ENCODE measurements at regions not wholly inside any gene's neighbourhood (a gene's known extent, or its start where the extent isn't known, plus 50 kb on each side); places are given as distances from the start of the nearest gene placed in this dataset.
"Not testable (repeated sequence)": the region's sequence is repeated elsewhere in the genome, so short reads cannot be mapped to it uniquely, and the experiment has no call there.

DNA sequence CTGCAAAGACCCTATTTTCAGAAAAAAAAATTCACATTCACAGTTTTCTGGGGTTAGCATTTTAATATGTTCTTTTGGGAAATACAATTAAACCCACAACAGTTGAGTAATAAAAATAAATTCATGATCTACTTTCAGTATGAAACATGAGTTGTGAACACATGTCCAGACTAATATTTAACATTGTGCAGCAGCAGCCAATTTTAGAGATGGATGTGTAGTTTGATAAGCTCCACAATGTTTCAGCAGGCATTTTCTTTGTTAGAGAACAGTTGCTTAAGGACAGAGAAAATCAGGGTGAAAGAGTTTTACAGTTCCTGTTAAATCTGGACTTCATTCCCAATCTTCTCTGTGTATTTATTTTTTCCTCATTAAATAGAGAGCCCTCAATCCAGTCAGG, 519.5 kb downstream of the PIK3C3 start:
- DNase-seq (ENCODE audit: low read depth in 2 of 2): no peak

DNA sequence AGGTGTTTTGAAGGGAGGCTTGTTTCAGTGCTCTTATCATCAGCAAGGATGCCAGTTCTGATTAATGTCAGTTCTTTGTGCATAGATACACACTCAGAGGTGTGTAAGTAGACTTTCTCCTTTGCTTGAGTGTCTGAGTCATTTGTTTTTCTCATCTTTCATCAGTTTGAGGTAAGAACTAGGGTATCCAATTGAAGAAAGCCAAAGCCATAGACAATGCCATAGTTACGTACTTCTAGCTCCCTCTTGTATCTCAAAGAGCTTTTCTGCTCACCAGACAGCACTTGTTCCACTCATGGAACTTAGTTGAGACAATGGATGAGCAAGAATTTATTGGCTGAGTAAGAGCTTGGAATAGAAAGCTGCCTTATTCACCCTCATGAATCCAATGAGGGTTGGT, 520.1 kb downstream of the PIK3C3 start:
- DNase-seq (ENCODE audit: low read depth in 2 of 2): no peak

DNA sequence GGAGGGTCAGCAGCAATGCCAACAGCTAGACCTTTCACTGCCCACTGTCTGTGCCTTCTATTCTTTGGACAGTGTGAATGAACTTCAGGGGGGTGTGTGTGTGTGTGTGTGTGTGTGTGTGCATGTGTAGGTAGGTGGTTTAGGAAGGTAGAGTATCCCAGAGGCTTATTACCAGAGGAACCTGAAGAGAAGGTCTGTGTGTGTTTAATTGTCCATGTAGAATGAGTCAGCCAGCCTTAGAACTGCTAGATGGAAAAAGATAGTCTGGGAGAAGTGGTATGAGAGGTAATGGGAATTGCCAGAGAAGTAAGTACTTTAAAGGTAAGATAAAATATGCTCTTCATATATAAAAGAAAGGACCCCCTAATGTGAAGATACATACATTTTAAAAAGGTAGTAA, 522.2 kb downstream of the PIK3C3 start:
- DNase-seq (ENCODE audit: low read depth in 2 of 2): no peak

DNA sequence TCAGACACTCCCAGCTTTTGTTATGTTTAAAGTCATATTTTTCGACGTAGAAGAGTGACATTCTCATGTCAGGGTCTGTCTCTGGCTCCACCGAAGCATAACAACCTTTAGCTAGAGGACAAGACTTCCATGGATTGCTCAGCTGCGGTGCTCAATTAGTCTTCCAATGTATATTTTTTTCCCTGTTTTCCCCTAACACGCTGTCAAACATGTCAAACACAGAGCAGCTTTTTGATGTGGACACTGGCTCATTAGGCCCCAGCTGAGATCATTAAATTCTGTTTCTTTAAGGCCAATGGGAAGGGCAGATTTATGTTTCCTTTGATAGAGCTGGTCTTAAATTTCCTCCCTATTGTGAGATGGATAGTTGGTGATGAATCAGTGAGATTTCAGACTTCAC, 525.4 kb downstream of the PIK3C3 start:
- no peak for DNase-seq (ENCODE audit: low read depth in 2 of 2)

DNA sequence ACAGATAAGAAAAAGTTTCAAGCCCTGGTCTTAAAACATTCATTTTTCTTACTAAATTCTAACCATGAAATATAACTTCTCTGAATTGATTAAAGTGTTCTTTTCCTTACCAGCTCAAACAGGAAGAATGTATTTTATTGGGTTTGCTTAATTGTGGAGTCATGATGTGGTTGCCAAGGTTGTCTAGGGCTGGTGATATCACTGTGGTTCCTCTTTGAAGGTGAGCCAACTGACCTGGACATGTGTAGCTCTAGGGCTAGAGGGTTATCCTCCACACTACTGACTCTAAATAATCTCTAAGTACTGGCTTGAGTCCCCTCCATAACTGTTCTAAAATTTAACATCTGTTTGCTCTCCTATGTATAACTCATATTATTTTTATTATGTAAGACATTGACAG, 529.6 kb downstream of the PIK3C3 start:
- no peak for DNase-seq (ENCODE audit: low read depth in 2 of 2)

DNA sequence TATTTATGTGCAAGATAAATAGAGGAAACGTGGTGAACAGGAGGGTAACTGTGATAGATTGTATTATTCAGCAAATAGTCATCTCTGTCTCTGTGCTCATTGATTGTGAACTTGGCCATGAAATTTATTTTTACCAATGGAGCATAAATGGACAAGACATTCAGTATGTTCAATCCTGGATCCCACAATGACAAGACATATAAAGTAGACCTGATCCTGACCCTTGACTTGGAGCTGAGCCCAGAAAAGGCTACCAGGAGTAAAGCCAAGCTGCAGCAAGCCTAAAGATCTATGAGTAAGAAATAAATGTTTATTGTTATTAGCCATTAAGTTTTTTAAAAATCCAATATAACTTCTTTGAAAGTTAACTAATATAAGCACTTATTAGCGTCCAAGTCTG, 531.2 kb downstream of the PIK3C3 start:
- DNase-seq (ENCODE audit: low read depth in 2 of 2): no peak

DNA sequence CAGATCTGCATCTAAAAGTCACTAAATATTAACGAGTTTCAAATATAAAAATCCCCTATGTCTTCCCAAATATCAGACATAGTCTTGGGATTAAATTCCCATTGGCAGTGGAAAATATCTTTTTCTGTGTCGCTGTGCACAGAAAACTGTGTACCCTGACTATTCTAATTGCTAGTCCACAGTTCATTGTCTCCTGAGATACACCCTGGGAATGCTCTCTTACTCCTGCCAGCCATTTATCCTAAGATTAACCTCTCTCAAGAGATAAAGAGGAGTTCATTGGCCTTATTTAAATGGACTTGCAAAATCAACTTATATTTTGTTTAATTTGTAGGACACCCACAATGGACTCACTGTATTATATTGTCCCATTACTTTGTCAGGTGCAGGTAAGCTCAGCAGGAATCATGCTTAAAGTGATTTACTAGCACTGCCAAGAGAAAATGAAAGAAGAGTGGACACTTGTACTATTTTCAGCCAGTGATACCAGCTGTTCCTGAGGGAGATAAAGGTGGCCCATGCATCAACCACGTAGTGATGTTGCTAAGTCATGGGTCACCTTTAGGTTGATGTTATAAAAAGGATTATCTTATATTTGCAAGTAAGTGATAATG, 553.8 kb downstream of the PIK3C3 start:
- DNase-seq (ENCODE audit: low read depth in 2 of 2): no peak

DNA sequence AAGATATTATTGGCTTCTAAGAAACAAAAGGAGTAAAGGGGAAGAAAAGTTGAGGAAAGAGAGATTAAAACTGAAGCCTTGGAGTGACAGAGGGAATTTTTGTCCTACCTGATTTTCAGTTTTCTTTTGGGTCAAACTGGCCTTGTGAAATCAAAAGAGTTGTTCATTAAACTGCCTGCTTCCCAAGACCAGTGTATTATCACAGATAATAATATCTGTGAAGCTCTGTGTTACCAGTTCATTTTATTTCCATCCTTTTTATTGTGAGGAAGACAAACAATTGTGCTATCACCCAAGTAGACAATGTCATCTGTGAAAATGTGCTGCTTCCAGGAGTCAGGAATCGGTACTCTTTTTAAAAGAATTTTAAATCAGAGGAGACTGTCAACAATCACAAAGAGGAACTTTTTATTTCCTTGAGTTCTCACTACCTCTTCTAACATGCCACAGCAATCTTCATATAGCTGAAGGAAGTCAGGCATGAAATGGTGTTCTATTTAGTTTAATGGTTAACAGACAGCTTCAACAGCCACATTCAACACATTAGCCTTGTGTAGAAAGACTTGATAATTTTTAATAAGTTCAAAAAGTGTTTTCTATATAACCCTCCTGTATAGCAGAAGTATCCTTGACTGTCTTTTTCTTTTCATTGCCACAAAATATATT, 554.8 kb downstream of the PIK3C3 start:
- no peak for DNase-seq (ENCODE audit: low read depth in 2 of 2)

DNA sequence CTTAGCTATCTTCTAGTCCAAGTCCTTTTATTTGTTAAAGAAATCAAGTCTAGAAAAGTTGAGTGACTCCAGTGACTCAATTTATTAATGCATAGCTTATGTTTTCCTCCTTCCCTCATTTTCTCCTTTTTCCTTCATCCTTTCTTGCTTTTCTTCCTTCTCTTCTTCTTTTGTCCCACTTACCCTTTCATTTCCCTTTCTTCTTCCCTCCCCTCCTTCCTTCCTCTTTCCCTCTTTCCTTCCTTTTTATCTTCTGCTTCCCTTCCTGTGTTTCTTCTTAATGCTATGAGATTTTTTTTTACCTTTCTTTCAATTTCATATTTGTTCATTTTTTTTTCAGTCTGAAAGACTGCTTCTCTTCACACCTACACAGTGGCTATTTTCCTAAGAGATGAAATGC, 555.5 kb downstream of the PIK3C3 start:
- DNase-seq (ENCODE audit: low read depth in 2 of 2): no peak

DNA sequence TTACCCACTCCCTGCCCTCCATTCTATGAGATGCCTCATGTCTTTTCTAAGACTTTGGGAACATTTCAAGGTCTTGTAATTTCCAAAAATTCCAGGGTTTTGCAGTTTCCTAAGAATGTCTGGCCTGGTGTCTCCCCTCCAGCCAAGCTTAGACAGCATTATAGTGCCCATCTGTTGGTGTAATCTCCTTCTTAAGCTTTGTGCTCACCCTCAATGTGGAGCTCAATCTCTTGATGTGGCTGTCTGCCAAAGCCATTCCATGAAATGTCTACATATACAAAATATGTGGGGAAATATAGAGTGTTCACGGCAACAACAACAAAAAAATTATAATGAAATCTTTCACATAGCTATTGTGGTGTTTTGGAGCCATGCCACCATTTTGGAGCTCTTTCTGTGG, 558.4 kb downstream of the PIK3C3 start:
- no peak for DNase-seq (ENCODE audit: low read depth in 2 of 2)

DNA sequence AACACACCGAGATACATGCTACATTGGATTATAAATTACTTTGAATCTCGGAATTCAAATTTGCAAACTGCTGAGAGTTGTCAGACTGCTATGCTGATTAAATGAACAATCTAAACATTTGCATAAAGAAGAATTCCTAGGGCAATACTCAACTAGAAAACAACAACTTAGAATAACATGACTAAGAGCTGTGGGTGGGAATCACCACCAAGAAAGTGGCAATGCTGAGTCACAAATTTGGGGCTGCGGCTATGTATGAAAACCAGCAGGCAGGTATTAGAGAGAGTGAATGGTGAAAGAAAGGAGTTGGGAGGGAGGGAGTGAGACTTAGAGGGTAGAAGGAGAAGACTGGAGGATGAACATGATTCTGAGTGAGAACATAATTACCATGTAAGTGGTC, 559.5 kb downstream of the PIK3C3 start:
- DNase-seq (ENCODE audit: low read depth in 2 of 2): no peak

DNA sequence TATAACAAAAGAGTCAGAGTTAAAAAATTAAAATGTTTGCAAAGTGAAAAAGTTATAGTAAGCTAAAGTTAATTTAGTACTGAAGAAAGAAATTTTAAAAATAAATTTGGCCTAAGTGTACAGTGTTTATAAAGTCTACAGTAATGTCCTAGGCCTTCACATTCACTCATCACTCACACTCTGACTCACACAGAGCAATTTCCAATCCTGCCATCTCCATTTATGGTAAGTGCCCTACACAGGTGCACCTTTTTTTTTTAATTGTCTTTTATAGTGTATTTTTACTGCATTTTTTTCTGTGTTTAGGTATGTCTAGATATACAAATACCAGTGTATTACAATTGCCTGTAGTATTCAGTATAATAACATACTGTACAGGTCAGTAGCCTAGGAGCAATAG, 562.9 kb downstream of the PIK3C3 start:
- DNase-seq (ENCODE audit: low read depth in 2 of 2): no peak

DNA sequence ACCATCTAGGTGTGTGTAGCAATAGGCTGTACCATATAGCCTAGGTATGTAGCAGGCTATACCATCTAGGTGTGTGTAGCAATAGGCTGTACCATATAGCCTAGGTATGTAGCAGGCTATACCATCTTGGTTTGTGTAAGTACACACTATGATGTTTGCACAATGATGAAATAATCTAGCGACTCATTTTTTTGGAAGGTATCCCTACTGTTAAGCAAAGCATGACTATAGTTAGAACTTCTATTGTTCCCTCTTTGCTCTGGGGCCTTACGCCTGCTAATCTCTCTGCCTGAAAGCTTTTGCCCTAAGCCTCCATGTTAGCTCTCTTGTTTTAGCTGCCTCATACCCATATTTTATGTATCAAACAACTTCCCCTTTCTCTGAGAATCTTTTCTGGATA, 563.3 kb downstream of the PIK3C3 start:
- not testable (repeated sequence) for DNase-seq (ENCODE audit: low read depth in 2 of 2)

DNA sequence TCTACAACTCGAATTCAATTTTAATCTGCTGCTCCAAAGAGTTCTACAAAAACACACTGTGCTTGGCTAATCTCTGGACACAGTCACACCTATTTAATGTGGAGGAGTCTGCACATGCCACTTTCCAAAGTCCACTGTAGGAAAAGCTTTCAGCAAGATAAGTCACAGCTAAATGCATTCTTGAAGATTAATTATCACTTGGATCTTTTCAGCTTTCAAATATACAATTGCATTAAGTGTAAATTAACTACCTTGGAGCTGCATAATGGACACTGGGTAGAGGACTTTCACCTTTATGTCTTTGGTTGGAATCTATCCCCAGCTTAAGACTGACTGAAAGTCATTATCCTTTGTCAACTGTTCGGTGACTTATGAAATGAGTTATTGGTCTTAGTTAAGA, 565.1 kb downstream of the PIK3C3 start:
- DNase-seq (ENCODE audit: low read depth in 2 of 2): no peak

DNA sequence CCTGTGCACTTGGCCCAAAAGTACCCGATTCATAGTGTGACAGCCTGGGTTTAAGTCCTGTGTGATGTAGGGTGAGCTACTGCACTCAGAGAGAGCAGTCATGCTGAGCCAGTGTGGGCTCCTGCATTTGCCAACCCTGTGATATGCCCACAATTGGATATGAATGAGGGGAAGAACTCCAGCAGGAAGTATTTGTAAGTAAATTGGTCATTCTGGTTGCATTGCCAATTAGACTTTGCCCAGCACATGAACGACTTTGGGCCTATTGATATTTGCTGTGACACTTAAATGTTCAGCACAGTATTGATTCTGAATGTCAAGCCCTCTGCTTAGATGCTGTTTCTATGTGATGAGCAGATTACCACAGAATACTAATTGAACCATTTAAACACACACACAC, 570.9 kb downstream of the PIK3C3 start:
- no peak for DNase-seq (ENCODE audit: low read depth in 2 of 2)

DNA sequence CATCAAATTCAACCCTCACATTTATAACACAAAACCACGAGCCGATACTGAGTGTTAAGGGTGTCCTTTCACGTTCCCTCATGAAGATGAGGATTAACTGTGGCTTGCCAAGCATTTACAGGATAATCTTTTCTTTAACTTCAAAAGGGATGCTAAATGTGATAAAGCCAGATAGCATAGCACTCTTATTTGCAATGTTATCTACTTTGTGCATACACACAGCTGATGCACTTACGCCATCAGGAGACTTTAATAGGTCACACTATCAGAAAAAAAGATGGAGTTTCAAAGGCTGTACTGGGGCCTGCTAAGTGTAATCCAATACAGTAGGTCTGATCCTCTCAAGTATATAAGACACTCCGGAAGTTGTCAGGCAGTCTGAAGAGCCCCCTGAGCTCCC, 572.7 kb downstream of the PIK3C3 start:
- no peak for DNase-seq (ENCODE audit: low read depth in 2 of 2)

DNA sequence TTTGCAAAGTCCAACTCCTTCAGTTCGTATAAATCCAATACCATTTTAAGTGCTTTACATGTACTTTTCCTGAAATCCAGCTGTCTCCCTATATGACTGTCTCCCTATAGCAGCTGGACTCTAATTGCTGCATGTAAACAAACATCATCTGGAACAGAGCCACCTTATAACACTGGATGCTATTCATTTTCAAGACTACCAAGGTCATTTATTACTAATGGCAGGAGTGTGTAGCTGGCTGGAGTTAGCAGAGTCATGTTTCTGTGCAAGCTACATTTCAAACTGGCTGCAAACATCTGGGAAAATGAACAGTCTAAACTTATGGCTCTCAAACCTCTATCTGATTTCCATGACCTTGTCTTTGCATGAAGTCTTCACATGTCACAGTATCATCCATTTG, 575.2 kb downstream of the PIK3C3 start:
- no peak for DNase-seq (ENCODE audit: low read depth in 2 of 2)

DNA sequence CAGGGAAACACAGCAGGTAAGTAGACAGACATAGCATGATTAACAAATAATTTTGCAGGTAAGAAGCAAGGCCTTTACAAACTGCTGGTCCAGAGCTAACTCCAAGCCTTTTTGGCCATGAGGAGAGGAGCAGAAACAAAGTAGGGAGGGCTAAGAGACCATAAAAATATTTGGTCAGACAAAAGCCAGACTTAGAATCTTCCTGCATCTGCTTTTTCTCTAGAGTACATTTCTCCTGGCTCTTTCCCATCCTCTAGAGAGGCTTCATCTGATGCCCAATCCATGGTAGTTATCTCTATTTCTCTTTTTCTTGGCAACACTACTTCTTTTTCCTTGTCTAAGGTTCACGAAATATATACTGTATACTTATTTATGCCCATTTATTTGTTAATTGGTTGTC, 577.1 kb downstream of the PIK3C3 start:
- DNase-seq (ENCODE audit: low read depth in 2 of 2): no peak

DNA sequence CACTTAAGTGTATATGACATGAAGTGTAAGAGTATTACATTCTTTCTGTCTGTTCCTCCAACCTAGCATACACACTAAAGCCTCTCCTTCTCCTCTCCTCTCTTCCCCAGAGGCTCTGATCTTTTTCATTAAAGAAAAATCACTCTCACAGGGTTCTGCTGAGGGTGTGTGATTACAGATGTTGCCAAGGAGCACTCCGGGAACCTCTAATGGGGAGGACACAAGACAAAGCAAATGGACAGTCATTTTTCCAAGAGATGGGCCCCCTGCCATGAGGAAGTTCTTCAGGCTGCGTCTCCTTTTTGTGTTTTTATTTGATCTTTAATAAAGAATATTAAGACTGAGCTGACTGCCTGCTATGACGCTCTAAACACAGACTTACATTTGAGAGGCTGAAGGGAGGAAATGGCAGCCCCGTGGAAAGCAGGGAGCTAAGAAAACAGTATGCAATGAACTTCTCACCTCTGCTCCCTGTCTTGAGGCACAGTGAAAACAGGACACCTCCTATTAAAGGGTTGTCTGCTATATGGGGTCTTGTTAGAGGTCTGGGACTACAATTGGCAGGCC, 578.1 kb downstream of the PIK3C3 start:
- DNase-seq (ENCODE audit: low read depth in 2 of 2): no peak

DNA sequence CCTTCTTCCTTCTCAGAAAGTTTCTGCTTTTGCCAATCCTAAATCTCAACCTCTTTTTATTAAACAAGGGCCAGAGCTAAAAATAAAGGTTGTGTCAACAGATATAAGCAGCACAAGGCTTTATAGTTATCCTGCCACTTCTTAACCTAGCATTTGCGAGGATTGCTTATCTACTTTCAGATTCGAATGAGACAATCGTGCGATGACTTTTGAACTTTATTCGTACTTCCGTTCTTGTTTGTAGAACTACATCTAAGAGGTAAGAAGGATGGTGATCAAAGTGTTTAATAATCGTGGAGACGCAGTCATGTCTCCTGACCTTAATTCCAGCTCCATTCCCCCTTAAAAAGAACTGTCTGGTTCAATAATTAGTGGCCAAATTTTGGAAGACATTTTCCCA, 578.6 kb downstream of the PIK3C3 start:
- no peak for DNase-seq (ENCODE audit: low read depth in 2 of 2)

DNA sequence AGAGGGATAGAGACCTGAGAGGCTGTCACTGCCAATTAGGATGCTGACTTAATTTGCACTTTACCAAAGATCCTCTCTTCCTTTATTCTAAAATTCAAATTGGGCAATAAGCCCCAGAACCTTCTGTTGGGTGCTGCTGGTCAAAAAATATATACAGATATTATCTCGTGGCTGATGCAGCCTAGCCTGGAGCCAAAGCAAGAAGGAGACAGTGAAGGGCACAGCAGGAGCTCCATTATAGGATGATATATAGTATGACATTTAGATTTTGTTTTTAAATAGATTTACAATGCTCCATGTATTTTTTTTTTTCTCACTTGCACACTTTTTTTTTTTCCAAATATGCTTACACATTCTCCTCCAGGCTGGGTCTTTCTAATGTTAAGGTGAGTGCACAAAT, 579.3 kb downstream of the PIK3C3 start:
- DNase-seq (ENCODE audit: low read depth in 2 of 2): no peak

DNA sequence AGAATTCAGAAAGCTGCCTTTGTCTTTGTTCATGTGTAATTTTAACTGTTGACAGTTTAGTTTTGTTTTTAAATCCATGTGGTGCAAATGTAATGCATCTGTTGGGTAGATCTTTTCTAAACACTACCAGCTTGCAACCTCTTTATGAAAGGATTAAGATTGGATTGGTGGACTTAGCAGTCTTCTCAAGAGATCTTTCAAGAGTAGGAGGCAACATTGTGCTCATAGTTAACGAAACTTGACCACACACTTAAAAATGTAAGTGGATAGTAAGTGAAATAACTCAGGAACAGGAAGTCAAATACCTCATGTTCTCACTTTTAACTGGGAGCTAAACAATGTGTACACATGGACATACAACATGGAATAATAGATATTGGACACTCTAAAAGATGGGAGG, 579.0 kb downstream of the RIT2 start:
- DNase-seq (ENCODE audit: low read depth in 2 of 2): no peak

DNA sequence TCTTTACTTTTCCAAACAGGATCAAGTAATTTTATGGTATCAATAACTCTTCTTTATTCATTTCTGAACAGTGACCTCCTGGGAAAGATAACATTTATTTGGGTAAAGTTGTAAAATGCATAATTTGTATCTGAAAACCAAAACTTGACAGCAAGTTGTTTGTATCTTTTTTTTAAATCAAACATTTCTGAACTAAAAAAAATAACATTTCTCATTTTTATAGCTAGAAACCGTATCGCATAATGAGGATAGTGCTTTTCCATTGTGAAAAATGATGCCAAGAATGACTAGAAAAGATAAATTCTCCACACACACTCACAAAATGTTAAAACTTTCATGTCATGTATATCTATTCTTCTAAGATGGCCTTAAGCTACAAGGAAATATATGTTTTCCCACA, 578.2 kb downstream of the RIT2 start:
- no peak for DNase-seq (ENCODE audit: low read depth in 2 of 2)

DNA sequence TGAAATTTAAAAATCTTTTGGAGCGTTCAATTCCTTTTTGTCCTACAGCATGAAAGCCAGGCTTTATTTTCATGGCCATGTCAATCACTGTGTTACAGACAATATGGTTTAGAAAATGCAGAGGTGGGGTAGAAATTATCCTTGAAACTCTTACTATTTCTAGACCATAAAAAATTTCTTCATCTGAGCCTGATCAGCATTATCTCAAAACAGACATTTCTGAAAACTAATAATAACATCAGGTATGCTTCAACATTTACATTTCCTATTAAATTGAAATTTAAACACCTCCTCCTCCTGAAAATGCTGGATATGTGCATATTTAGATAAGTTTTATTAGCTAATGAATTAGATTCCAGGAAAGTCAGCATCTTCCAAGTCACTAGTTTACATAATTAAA, 570.6 kb downstream of the RIT2 start:
- DNase-seq (ENCODE audit: low read depth in 2 of 2): no peak

Data from activated CD4-positive, alpha-beta T cell treated with anti-CD3 and anti-CD28 coated beads for 24 hours (primary cell).